ENCODE measurements at regions not wholly inside any gene's neighbourhood (a gene's known extent, or its start where the extent isn't known, plus 50 kb on each side); places are given as distances from the start of the nearest gene placed in this dataset.

GRCh38 chr6:98634569-98634968 is 199.8 kb upstream of the POU3F2 start:
- Mint-ChIP-seq H3K4me1 (peaks cover 82% of the 10 kb centered on the region), H3K27me3 (ENCODE audit: insufficient read depth, low read depth) (peaks cover 5% of the 10 kb centered on the region), H3K27ac (peak overlapping the region; percentile 54), H3K9me3 (peaks cover 2% of the 10 kb centered on the region), H3K4me3 (no peak overlapping the region), H3K36me3 (no peaks in the 10 kb centered on the region)
- peak overlapping the region; percentile 33 for H2AFZ ChIP-seq (replicated peaks)
- no peaks in the 10 kb centered on the region for H3K27me3 ChIP-seq
- H3K9ac ChIP-seq, result no peak overlapping the region
- no peak overlapping the region for H3K4me3 ChIP-seq
- H3K4me2 ChIP-seq, result peak overlapping the region; percentile 28
- no peak overlapping the region for H3K27ac ChIP-seq
- TF ChIP-seq EZH2 (IDR thresholded peaks at IDR 0.05) (no peak), EZH2phosphoT487 (IDR thresholded peaks at IDR 0.05) (no peak), CTCF (IDR thresholded peaks at IDR 0.05) (no peak)
- H4K20me1 ChIP-seq (ENCODE audit: low read depth), result no peaks in the 10 kb centered on the region
- H3K79me2 ChIP-seq (ENCODE audit: low read depth), result no peaks in the 10 kb centered on the region
- peaks cover 73% of the 10 kb centered on the region for H3K4me1 ChIP-seq
- no peaks in the 10 kb centered on the region for H3K9me3 ChIP-seq (ENCODE audit: low read depth)
- DNase-seq (ENCODE audit: low spot score), result peak; percentile 38
- no peaks in the 10 kb centered on the region for H3K36me3 ChIP-seq
- peaks cover 24% of the 10 kb centered on the region for H3F3A ChIP-seq (ENCODE audit: low read depth)

GRCh38 chr6:98635191-98635590 is 199.2 kb upstream of the POU3F2 start:
- no peak overlapping the region for H3K4me2 ChIP-seq
- peaks cover 2% of the 10 kb centered on the region for H3K27me3 Mint-ChIP-seq (ENCODE audit: insufficient read depth, low read depth)
- no peak overlapping the region for H3K4me3 ChIP-seq
- H4K20me1 ChIP-seq (ENCODE audit: low read depth), result no peaks in the 10 kb centered on the region
- peaks cover 30% of the 10 kb centered on the region for H3F3A ChIP-seq (ENCODE audit: low read depth)
- peaks cover 86% of the 10 kb centered on the region for H3K4me1 Mint-ChIP-seq
- no peaks in the 10 kb centered on the region for H3K9me3 Mint-ChIP-seq
- H3K4me1 ChIP-seq, result peaks cover 79% of the 10 kb centered on the region
- H3K36me3 ChIP-seq, result no peaks in the 10 kb centered on the region
- H3K27me3 ChIP-seq, result no peaks in the 10 kb centered on the region
- no peaks in the 10 kb centered on the region for H3K36me3 Mint-ChIP-seq
- H3K4me3 Mint-ChIP-seq, result no peak overlapping the region
- DNase-seq (ENCODE audit: low spot score), result no peak
- no peaks in the 10 kb centered on the region for H3K9me3 ChIP-seq (ENCODE audit: low read depth)
- H3K27ac Mint-ChIP-seq, result no peak overlapping the region
- H3K9ac ChIP-seq, result no peak overlapping the region
- H2AFZ ChIP-seq (replicated peaks), result no peak overlapping the region
- TF ChIP-seq CTCF (IDR thresholded peaks at IDR 0.05) (no peak), EZH2 (IDR thresholded peaks at IDR 0.05) (no peak), EZH2phosphoT487 (IDR thresholded peaks at IDR 0.05) (no peak)
- H3K27ac ChIP-seq, result no peak overlapping the region
- no peaks in the 10 kb centered on the region for H3K79me2 ChIP-seq (ENCODE audit: low read depth)

- no peaks in the 10 kb centered on the region for H3K27me3 Mint-ChIP-seq (ENCODE audit: insufficient read depth, low read depth)
- H4K20me1 ChIP-seq (ENCODE audit: low read depth), result no peaks in the 10 kb centered on the region
- no peak overlapping the region for H2AFZ ChIP-seq (replicated peaks)
- TF ChIP-seq EZH2phosphoT487 (IDR thresholded peaks at IDR 0.05) (no peak), CTCF (IDR thresholded peaks at IDR 0.05) (no peak), EZH2 (IDR thresholded peaks at IDR 0.05) (no peak)
- peak overlapping the region; percentile 79 for H3K27ac Mint-ChIP-seq
- H3K27ac ChIP-seq, result peak overlapping the region; percentile 72
- H3K9me3 Mint-ChIP-seq, result no peaks in the 10 kb centered on the region
- peak; percentile 38 for DNase-seq (ENCODE audit: low spot score)
- peaks cover 93% of the 10 kb centered on the region for H3K4me1 ChIP-seq
- no peaks in the 10 kb centered on the region for H3K79me2 ChIP-seq (ENCODE audit: low read depth)
- no peaks in the 10 kb centered on the region for H3K36me3 Mint-ChIP-seq
- H3K4me3 ChIP-seq, result no peak overlapping the region
- H3K4me3 Mint-ChIP-seq, result no peak overlapping the region
- no peaks in the 10 kb centered on the region for H3K36me3 ChIP-seq
- peaks cover 45% of the 10 kb centered on the region for H3F3A ChIP-seq (ENCODE audit: low read depth)
- H3K4me1 Mint-ChIP-seq, result peaks cover 90% of the 10 kb centered on the region
- no peak overlapping the region for H3K9ac ChIP-seq
- H3K9me3 ChIP-seq (ENCODE audit: low read depth), result no peaks in the 10 kb centered on the region
- H3K4me2 ChIP-seq, result peak overlapping the region; percentile 62
- H3K27me3 ChIP-seq, result no peaks in the 10 kb centered on the region
Measured at GRCh38 chr6:98636941-98637340, 197.4 kb upstream of the POU3F2 start.

Data from neural progenitor cell (in vitro differentiated cells).